PC-3 (cell line): ENCODE measurements at regions not wholly inside any gene's neighbourhood (a gene's known extent, or its start where the extent isn't known, plus 50 kb on each side); places are given as distances from the start of the nearest gene placed in this dataset.

Experiments used
- CTCF ChIP-seq: fragments of 300-600 bp; sonication (generic); conservative IDR thresholded peaks from 2 replicates; pipeline ENCODE4 v1.5.1; 2017; ENCODE audit warnings: antibody characterized with exemption, low read depth, mild to moderate bottlenecking, low read length
- EZH2 ChIP-seq: fragments of 300-600 bp; sonication (generic); IDR thresholded peaks from one replicate; pipeline ENCODE4 v1.6.1; 2017; ENCODE audit warnings: antibody characterized with exemption, mild to moderate bottlenecking, low read length; ENCODE audit not compliant: unreplicated experiment
- EZH2phosphoT487 ChIP-seq: fragments of 300-600 bp; sonication (generic); IDR thresholded peaks from 2 replicates; pipeline ENCODE4 v1.6.1; 2018; ENCODE audit warnings: mild to moderate bottlenecking, antibody characterized with exemption, low read length, borderline replicate concordance

GRCh38 chr2:133713049-133713580 lies 144.9 kb upstream of the NCKAP5 start:
- TF ChIP-seq CTCF, result no peak
- TF ChIP-seq EZH2, result no peak
- TF ChIP-seq EZH2phosphoT487, result no peak
